Activated naive CD8-positive, alpha-beta T cell treated with anti-CD3 and anti-CD28 coated beads for 36 hours (primary cell): ENCODE measurements at regions not wholly inside any gene's neighbourhood (a gene's known extent, or its start where the extent isn't known, plus 50 kb on each side); places are given as distances from the start of the nearest gene placed in this dataset.

Experiments
- DNase-seq: peaks from one replicate; pipeline ENCODE4 v3.0.0; 2021
- H3K27ac Mint-ChIP-seq: one replicate; pipeline ENCODE4 v1.8.0; 2022; ENCODE audit warnings: mild to moderate bottlenecking, moderate library complexity, mixed read lengths
- H3K27me3 Mint-ChIP-seq: one replicate; pipeline ENCODE4 v1.8.0; 2022; ENCODE audit warnings: mild to moderate bottlenecking, mixed read lengths
- H3K36me3 Mint-ChIP-seq: one replicate; pipeline ENCODE4 v1.8.0; 2021; ENCODE audit warnings: mild to moderate bottlenecking, mixed read lengths
- H3K4me1 Mint-ChIP-seq: one replicate; pipeline ENCODE4 v1.8.0; 2021; ENCODE audit warnings: mixed read lengths
- H3K4me3 Mint-ChIP-seq: one replicate; pipeline ENCODE4 v1.8.0; 2022; ENCODE audit warnings: mild to moderate bottlenecking, moderate library complexity, mixed read lengths
- H3K9me3 Mint-ChIP-seq: one replicate; pipeline ENCODE4 v1.8.0; 2022; ENCODE audit warnings: mixed read lengths

DNA sequence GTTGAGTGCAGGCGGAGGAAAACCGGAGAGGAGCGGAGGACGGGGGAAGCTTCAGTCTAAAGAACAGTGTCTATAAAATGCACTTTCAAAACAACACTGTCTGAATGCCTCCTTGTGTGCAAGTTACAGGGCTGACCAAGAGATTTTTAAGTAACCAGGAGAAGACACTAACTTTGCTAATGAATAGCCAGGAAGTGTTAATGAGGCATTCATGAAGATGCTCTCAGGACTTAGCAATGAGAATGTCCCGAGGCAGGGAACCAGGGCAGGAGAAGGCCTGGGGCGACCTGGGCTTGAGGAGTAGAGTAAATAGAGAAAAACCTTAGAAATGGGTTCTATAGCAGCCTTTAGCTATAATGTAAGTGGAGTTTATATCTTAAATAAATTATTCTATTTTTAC, 312.1 kb downstream of the SKIDA1 start:
- H3K27ac Mint-ChIP-seq, result no peak overlapping the region
- no peaks in the 10 kb centered on the region for H3K36me3 Mint-ChIP-seq
- H3K9me3 Mint-ChIP-seq, result no peaks in the 10 kb centered on the region
- no peak overlapping the region for H3K4me3 Mint-ChIP-seq
- H3K4me1 Mint-ChIP-seq, result no peaks in the 10 kb centered on the region
- no peak for DNase-seq
- H3K27me3 Mint-ChIP-seq, result peaks cover 10% of the 10 kb centered on the region

DNA sequence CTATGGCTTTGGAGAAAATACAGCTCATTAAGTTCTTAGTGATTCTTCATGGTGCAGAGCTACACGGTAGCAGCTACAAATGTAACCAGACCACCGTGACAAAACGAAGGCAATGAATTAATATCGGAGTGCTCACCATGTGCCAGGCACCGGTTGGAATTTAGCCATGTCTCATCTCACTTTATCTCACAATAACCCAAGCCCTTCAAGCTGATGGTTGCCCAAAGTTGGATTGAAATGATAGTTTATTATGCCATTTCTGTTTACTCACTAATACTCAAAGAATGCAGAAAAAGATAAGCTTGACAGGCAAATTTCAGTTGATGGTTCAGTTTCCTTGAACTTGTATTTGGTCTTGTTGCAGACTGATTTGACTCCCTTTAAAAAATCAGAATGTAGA, 312.6 kb downstream of the SKIDA1 start:
- H3K27ac Mint-ChIP-seq, result no peak overlapping the region
- no peak for DNase-seq
- H3K27me3 Mint-ChIP-seq, result peaks cover 11% of the 10 kb centered on the region
- H3K4me1 Mint-ChIP-seq, result no peaks in the 10 kb centered on the region
- peaks cover under 1% of the 10 kb centered on the region for H3K9me3 Mint-ChIP-seq
- H3K36me3 Mint-ChIP-seq, result no peaks in the 10 kb centered on the region
- H3K4me3 Mint-ChIP-seq, result no peak overlapping the region

DNA sequence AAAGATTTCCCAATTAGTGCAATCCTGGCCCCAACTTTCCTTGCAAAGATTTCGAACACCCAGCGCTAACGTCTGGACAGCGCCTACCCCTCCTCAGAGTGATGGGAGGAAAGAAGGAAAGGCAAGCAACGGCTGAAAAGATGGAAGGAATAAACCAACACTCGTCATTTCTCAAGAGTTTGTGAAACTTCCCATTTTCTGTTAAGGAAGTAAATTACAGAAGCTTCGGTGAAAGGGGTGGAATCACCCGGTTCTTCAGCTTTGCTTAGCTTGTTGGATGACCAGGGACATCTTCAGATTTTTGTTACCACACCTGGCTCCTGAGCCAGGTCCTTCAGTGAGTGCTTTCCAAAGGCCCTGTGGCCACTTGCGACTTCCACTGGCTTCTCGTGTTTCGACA, 313.1 kb downstream of the SKIDA1 start:
- peaks cover 5% of the 10 kb centered on the region for H3K9me3 Mint-ChIP-seq
- H3K27ac Mint-ChIP-seq, result no peak overlapping the region
- no peaks in the 10 kb centered on the region for H3K4me1 Mint-ChIP-seq
- H3K36me3 Mint-ChIP-seq, result no peaks in the 10 kb centered on the region
- peaks cover 13% of the 10 kb centered on the region for H3K27me3 Mint-ChIP-seq
- no peak for DNase-seq
- no peak overlapping the region for H3K4me3 Mint-ChIP-seq

DNA sequence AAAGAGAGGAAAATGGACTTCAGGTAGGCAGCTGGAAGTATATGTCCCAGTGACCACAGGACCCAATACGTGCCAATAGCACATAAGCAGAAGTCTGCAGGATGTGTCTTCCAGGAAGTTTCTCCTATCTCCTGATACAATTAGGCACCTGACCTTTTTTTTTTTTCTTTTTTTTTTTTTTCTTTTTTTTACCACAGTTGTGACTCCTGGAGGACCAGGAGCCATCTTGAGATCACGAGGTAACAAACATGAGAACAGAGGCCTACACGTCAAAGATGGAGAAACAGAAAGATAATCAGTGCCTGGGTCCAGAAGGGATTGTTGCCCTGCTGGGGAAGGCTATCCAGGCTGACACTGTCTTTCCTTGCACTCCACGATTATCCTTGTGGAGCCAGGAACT, 312.4 kb upstream of the NEBL start:
- Mint-ChIP-seq H3K27me3 (peaks cover 17% of the 10 kb centered on the region), H3K36me3 (no peaks in the 10 kb centered on the region), H3K27ac (no peak overlapping the region), H3K9me3 (peaks cover 5% of the 10 kb centered on the region), H3K4me1 (no peaks in the 10 kb centered on the region), H3K4me3 (no peak overlapping the region)
- DNase-seq, result no peak

DNA sequence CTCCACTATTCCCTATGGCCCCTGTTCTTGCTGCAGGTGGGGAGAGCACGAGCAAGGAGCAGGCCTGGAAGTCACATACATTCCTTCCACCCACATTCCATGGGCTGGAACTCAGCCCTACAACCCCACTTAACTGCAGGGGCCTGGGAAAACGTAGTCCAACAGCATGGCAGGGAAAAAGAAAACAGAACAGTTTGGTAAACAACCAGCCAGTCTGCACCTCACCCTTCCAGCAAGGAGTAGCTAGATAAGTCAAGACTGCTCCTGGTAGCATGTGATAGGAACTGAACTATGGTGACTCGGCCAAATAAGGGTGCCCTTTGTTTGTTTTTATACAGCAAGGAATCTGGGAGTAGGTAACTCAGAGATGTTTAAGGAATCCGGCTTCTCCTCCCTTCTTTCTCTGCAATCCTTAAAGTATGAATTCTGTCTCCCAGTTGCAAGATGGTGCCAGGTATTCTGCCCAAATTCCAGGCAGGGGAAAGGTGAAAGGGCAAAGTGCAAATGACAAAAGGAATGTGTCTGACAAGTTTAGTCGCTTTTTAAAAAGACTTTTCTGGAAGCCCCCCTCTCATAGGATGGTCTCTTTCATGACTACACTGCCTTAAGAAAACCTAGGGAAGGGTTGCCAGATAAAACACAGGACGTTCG, 311.7 kb upstream of the NEBL start:
- no peak overlapping the region for H3K4me3 Mint-ChIP-seq
- peaks cover 5% of the 10 kb centered on the region for H3K9me3 Mint-ChIP-seq

DNA sequence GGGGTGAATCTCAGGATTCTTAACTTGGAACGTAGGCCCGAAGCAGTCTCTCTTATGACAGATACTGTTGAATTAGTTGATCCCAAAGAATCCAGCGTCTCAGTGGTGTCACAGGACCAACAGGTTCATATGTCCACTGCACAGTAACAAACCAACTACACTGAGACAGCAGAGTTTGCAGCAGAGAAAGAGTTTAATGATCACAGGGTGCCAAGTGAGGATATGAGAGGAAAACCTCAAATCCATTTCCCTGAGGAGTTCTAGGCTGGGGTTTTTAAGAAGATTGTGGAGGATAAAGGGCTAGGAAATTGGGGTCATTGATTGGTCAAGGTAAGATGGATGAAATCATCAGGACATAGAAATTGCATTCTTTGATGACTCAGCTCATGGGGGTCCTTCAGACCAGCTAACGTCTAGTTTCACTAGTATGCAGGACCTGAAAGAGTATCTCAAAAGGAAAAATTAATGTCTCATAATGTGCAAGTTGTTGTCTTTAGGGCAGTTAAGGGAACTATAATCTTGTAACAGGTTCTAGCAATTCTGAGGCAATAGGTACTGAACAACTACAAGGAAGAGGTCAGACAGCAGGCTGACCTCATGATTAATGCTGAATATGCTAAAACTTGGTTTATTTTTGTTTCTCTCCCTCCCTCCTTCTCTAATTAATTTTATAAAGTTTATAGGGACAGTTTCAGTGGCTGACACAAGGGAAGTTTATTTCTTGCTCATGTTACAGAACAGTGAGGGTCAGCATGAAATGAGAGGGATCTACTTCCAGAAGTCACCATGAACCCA, 310.9 kb upstream of the NEBL start:
- DNase-seq, result no peak
- Mint-ChIP-seq H3K36me3 (no peaks in the 10 kb centered on the region), H3K9me3 (peaks cover 5% of the 10 kb centered on the region), H3K4me1 (no peaks in the 10 kb centered on the region), H3K27me3 (peaks cover 20% of the 10 kb centered on the region), H3K27ac (no peak overlapping the region), H3K4me3 (no peak overlapping the region)

More for the DNA sequence above, 311.7 kb upstream of the NEBL start:
- Mint-ChIP-seq H3K27me3 (peaks cover 17% of the 10 kb centered on the region), H3K36me3 (no peaks in the 10 kb centered on the region), H3K27ac (no peak overlapping the region), H3K4me1 (no peaks in the 10 kb centered on the region)
- DNase-seq, result no peak

DNA sequence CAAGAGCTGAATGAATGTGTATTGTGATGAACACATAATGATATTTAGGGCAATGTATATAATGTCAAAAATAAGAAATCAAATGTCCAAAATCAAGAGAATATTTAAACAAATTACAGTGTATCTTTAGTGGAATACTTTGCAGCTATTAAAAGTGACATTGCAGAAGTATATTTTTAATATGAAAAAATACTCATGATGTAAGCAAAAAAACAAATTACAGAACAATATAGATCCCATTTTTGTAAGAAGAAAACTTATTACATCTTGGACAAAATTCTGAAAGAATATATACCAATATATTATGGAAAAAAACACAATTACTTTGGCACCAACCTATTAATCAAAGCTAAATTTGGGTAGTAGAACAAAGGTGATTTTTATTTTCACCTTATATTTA, 308.2 kb upstream of the NEBL start:
- Mint-ChIP-seq H3K27ac (no peak overlapping the region), H3K4me1 (no peaks in the 10 kb centered on the region), H3K9me3 (peaks cover 5% of the 10 kb centered on the region), H3K36me3 (no peaks in the 10 kb centered on the region), H3K27me3 (peaks cover 14% of the 10 kb centered on the region), H3K4me3 (no peak overlapping the region)
- no peak for DNase-seq

DNA sequence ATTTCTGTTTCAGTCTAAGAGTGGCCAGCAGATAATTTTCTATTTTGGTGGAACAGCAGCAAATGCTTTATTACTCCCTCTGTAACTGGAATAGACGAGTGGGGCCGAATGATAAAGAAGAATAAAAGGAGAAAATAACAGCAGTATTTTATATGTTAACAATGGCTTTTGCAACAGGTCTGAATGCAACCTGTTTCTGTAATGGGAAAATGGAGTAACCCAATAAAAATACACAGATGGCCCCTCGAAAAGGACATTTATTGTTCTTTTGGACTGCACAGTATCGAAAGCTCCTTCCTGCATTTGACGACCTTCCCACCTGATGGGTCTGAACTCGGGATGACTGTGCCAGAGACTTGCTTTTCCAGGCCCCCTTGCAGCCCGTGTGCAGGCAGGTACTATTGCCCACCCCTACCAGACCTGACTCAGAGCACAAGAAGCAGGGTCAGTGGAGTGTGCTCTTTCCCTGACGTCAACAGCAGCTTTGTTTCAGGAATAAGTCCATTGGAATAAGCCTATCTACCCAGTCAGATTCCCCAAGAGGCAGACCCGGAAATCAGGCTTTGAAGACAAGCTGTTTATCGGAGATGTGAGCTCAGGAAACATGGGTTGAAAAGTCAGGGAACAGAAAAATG, 306.5 kb upstream of the NEBL start:
- Mint-ChIP-seq H3K4me3 (no peak overlapping the region), H3K27ac (no peak overlapping the region), H3K27me3 (peaks cover 14% of the 10 kb centered on the region), H3K36me3 (no peaks in the 10 kb centered on the region), H3K9me3 (peaks cover 6% of the 10 kb centered on the region), H3K4me1 (no peaks in the 10 kb centered on the region)
- DNase-seq, result no peak

DNA sequence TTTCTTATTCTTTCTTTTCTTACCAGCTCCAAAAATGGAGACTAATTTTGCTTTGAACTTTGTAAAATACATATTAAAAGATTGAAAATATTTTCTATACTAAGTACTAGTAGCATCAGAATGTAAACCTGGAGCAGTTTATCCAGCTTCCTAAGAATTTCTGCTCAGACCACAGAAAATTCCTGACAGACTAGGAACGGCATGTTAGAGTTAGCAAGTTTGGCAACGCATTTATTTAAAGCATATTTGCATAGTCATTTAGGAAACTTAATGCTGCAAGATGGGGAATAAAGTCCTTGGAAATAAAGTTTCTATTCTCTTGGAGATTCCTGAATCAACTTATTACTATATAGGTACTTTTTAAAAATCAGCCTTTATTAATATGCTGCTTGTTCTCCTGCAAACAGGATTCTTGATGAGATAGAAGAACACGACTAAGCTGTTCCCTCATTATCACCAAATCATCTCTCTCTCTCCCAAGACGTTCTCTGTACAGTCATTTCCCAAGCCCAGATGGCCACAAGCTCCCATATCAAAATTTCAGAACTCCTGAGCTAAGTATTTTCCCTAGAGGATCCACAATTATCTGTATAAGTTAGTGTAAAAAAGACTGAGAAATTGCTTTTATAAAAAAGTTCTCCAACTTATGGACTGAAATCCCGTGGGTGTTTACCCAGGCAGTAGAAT, 305.8 kb upstream of the NEBL start:
- no peaks in the 10 kb centered on the region for H3K4me1 Mint-ChIP-seq
- H3K9me3 Mint-ChIP-seq, result peaks cover 10% of the 10 kb centered on the region
- H3K27ac Mint-ChIP-seq, result no peak overlapping the region
- DNase-seq, result no peak
- peaks cover 14% of the 10 kb centered on the region for H3K27me3 Mint-ChIP-seq
- no peaks in the 10 kb centered on the region for H3K36me3 Mint-ChIP-seq
- no peak overlapping the region for H3K4me3 Mint-ChIP-seq

DNA sequence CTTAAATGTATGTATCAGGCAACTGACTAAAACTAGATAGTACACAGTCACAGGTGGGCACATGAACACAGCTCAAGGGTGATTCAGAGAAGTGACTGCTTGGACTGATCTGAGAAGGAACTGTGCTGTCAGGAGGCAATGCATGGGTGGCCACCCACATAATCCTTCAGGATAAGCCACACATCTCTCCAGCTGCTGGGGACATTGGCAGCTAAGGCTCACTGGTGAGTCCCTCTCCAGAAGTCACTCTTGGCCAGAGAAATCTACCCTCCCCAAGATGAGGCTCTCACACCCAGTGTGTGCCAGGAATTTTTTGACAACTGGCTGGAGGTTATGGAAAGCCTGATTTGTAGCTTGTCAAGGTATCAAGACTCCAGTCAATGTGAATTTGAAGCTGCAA, 302.4 kb upstream of the NEBL start:
- Mint-ChIP-seq H3K27ac (no peak overlapping the region), H3K4me1 (no peaks in the 10 kb centered on the region), H3K27me3 (peaks cover 7% of the 10 kb centered on the region), H3K36me3 (no peaks in the 10 kb centered on the region), H3K9me3 (peaks cover 10% of the 10 kb centered on the region), H3K4me3 (no peak overlapping the region)
- DNase-seq, result no peak

DNA sequence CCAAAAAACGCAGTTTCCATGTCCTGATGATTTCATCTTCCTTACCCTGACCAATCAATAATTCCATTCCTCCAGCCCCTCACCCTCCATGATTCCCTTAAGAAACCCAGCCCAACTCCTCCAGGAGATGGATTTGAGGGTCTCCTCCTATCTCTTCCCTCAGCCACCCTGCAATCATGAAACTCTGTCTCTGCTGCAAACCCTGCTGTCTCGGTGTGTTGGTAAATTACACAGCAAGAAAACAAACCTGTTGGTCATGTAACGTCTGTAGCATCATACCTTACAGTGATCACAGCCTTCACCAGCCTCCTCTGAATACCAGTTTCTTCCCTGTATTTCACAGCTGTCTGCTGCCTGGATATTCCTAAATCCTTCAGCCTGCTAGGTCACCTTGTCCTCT, 300.7 kb upstream of the NEBL start:
- Mint-ChIP-seq H3K36me3 (no peaks in the 10 kb centered on the region), H3K4me3 (no peak overlapping the region), H3K27ac (no peak overlapping the region), H3K4me1 (no peaks in the 10 kb centered on the region), H3K27me3 (peaks cover 9% of the 10 kb centered on the region), H3K9me3 (peaks cover 10% of the 10 kb centered on the region)
- no peak for DNase-seq

DNA sequence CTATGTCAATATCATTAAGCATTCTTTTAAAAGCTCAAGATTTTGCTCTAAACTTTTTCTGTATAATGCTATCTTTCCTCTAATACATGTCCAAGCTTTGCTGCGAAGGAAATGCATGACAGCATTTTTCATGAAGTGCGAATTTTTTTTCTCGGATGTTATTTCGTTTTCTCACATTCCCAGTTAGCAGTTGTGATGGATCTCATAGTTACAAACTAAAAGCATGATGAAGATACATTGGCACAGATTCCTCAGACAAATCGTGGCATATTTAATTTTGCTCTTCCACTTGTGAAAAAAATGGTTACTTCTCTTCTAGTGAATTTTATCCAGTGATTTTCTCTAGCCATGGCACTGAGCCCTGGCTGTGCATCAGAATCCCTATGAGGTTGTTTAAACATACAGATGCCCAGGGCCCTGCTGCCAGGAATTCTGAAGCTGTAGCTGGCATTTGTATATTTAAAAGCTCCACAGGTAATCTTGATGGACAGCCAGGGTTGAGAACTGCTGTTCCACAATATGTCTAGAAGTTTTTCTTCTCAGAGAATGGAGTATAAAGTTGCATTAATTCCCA, 299.8 kb upstream of the NEBL start:
- Mint-ChIP-seq H3K36me3 (no peaks in the 10 kb centered on the region), H3K27ac (no peak overlapping the region), H3K27me3 (peaks cover 9% of the 10 kb centered on the region), H3K4me1 (no peaks in the 10 kb centered on the region), H3K9me3 (peaks cover 10% of the 10 kb centered on the region), H3K4me3 (no peak overlapping the region)
- DNase-seq, result no peak

DNA sequence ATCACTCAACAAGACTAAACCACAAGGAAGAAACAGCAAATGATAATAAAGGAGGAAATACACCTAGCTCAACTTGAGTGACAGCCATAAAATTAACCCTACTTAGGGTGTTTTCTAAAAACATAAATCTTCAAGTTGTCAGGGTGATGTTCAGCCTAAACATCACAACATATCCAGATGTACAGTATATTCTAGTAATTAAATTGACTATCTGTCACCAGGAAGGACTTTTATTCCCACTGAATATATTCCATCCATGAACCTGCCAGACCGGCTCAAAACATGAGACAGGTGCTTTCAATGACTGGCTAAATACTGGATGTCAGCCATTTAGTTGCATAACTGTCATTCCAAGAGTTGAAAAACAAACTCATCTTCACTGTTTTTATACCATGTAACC, 298.1 kb upstream of the NEBL start:
- DNase-seq, result no peak
- Mint-ChIP-seq H3K27ac (no peak overlapping the region), H3K27me3 (peaks cover 6% of the 10 kb centered on the region), H3K4me1 (peaks cover 2% of the 10 kb centered on the region), H3K9me3 (peaks cover 10% of the 10 kb centered on the region), H3K36me3 (no peaks in the 10 kb centered on the region), H3K4me3 (no peak overlapping the region)

DNA sequence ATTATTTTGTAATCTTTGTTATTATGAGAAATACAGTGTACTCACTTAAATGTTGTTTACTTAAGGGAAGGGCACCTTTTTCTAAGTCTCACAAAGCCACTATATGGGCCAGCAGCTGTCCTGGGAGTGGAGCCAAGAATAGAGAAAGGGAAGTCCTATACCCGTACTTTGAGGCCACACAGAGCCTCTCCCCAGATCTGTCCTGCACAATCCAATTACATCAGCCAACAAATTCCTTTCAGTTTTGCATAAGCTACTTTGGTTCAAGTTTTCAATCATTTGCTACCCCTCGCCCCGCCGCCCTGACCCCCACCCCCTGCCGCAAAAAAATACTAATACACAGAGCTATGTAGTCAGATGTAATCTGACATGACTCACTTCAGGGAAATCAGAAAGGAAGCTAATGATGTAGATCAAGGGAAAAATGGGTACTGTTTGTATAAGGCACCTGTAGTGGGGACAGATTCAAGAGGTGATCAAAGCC, 297.4 kb upstream of the NEBL start:
- Mint-ChIP-seq H3K27ac (no peak overlapping the region), H3K9me3 (peaks cover 10% of the 10 kb centered on the region), H3K36me3 (no peaks in the 10 kb centered on the region), H3K4me1 (peaks cover 2% of the 10 kb centered on the region), H3K4me3 (no peak overlapping the region), H3K27me3 (peaks cover 6% of the 10 kb centered on the region)
- no peak for DNase-seq

DNA sequence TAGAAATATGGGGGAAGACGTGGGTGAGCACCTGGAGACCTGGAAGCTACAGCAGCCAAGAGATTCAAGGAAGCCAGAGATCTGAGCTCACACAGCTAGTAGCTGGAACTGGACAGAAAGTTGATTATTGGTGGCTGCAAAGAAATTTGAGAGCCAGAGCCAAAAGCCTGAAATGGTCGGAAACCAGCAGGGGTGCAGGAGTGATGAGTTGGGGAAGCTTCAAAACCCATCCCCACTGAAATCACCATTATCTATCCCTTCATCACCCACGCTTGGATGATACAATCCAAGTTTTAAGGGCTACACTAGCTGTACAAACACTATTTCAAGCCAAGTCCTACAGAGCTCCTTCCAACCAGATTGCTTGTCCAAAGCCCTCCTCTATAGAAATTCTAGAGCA, 296.1 kb upstream of the NEBL start:
- H3K27me3 Mint-ChIP-seq, result peaks cover 6% of the 10 kb centered on the region
- no peak for DNase-seq

More for the DNA sequence above, 296.1 kb upstream of the NEBL start:
- Mint-ChIP-seq H3K36me3 (no peaks in the 10 kb centered on the region), H3K9me3 (peaks cover 7% of the 10 kb centered on the region), H3K4me3 (no peak overlapping the region), H3K27ac (no peak overlapping the region), H3K4me1 (peaks cover 2% of the 10 kb centered on the region)
